Femur (tissue), 1 donor: ENCODE measurements at regions not wholly inside any gene's neighbourhood (a gene's known extent, or its start where the extent isn't known, plus 50 kb on each side); places are given as distances from the start of the nearest gene placed in this dataset.

Experiments used
- DNase-seq: peaks from one replicate; pipeline ENCODE4 v3.0.0-alpha.2; 2017

DNA sequence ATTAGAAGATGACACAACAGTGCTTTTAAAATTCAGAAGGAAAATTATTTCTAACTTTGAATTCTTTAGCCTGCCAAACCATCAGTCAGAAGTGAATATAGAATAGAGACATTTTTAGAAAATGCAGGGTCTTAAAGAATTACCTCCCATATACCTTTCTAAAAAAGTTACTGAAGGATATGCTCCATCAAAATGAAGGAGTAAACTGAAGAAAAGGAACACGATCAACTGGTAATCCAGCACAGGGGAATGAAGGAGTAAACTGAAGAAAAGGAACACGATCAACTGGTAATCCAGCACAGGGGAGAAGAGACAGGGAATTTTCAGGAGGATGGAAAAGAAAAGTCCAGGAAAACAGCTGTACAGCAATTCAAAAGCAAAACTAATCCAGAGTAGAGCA, 75.4 kb upstream of the LDLRAD3 start:
- no peak for DNase-seq

DNA sequence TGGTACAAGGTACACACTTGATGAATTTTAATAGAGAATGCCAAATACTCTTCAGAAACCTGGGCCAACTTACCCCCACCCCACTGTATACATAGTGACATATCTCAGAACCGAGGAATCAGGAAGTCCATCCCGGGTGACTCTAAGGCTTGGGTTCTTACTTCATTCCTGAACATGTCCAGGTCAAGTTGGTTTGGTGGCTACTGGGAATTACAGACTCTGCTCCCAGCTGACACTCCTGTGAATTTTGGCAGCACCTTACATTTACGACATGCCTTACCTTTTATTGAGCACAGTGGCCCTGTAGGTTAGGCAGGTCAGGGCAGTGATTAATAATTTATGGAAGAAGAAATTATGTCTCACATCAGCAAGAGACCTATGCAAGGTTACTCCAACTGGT, 70.1 kb upstream of the LDLRAD3 start:
- DNase-seq: no peak

DNA sequence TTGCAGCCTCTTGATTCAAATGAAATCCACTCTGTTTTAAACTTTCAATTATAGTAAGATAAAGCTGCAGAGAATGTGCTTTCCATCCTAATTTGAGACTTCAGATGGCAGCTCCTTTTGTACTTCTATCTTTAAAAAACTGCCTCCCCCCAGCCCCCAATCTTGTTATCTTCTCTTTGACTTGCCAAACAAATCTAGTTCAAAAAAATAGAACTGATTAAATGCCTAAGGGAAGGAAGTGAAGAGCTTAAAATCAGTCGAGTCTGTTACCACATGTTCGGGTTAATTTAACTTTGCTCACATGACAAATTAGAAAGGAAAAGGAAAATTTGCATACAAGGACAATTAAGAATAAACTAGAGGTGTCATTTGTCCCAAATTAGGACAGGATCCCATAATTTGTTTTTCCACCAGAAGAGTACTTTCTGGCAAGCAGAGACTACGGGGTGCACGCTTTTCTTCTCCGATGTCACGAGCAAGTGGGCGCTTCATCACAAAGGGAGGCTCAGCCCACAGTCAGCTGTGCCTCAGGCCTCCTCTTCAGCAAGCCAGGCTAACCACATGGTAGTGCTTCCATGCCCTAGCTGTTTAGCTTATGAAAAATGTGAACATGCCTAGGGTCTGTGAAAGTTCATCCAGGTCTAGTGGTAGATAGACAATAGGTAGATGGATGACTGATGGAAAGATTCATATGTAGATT, 69.0 kb upstream of the LDLRAD3 start:
- DNase-seq: no peak

DNA sequence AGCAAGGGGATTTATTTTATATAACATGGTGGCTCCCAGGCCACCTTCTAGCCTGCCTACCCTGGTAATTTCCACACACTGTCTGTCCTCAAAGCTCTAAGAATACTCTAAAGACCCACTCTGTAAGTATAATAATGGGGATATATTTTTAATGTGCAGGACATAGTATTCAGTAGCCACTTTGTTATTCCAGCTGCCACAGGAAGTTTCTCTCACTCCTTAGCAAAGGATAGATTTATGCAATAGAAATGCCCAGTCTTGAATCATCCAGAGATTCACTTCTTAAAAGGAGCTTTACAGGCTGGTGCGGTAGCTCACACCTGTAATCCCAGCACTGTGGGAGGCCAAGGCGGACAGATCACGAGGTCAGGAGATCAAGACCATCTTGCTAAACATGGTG, 68.4 kb upstream of the LDLRAD3 start:
- no peak for DNase-seq

DNA sequence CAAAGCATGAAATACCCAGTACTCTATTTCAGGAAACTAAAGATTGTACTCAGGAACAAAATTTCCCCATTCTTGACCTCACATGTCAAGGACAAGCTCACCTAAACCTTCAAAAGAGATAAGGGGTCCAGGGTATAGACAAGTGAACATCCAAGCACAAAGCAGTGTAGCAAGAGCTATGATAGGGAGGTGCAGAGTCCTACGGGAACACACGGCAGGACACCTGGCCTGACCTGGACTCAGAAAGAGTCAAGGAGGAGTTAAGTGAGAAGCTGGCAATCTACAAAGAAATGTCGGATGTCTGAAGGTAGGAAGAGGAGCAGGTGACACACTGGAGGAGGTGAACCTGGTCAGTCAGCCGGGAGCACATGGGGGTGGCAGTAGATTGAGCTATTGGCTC, 67.1 kb upstream of the LDLRAD3 start:
- DNase-seq: no peak

DNA sequence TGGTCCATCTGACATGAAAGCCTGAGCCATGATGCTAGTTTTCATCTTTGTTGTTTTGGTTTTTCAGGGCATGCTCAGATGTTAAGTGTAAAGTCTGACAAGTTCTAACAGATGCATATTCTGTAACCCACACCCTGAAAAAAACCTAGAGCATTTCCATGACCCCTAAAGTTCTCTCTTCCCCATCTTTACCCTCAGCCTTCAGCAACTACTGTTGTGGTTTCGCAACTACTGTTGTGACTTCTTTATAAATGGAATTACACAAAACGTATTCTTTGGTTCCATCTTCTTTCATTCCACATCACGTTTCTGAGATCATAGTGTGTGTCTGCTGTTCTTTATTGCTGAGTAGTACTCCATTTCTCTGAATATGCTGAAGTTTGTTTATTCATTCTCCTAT, 65.1 kb upstream of the LDLRAD3 start:
- DNase-seq: no peak

DNA sequence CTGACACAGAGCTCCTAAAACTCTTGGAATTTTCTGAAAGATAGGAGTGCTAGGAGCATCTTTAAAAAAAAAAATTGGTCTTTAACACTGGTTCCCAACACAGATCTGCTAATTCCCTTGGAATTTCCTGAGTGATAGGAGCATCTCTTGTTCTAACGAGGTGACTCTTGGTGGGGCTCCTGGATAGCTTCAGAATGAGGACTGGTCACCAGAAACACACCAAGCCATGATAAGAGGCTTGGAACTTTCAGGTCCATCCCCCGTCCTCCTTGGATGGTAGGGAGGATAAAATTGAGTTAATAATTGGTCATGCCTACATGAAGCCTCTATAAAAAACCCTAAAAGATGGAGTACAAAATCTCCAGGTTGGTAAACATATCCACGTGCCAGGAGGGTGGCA, 64.5 kb upstream of the LDLRAD3 start:
- DNase-seq: no peak

DNA sequence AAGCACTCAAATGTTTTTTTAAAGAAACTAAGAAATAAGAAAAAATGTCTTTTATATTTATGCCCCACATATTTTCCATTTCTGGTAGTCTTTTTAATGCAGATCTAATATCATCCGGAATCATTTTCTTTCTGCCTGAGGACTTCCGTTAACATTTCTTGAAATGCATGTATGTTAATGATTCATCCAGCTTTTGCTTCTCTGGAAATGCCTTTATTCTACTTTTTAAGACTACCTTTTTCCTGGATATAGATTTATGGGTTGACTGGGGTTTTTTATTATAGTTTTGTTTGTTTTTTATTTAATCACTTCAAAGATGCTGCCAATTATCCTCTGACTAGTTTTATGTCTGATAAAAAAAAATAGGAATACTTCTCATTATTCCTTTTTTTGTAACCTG, 57.1 kb upstream of the LDLRAD3 start:
- DNase-seq: no peak

DNA sequence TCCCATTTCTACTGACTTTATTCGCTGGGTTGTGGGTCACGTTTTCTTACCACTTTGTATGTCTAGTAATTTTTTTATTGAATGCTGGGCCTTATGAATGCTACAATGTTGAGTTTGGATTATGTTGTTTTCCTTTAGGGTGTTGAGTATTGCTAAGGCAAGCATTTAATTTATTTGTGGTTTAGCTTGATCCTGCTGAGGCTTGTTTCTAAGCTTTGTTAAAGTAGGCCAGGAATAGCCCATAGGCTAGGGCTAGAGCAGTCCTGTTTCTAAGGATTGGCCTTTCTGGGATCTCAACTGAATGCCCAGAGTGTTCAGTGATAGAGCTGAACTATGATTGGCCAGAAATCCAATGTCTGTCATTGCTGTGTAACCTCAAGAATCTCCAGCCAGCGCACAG, 56.1 kb upstream of the LDLRAD3 start:
- no peak for DNase-seq

DNA sequence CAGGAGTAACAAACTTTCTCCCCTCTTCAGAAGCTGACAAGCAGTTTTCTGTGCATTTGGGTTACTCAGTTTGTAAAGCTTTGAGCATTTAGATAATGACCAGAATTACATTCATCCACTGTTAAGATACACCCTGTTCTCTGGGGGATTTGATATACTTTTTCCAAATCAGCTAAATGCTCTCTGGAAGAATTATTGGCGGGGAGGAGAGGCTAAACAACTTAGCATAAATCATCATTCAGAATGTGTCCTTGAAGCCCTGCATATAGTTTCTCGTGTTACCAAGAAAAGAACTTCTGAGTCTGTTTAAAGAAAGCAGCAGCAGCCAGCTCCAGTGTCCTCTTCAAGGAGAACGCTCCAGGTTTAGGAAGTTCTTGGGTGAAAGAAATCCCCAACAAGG, 54.9 kb upstream of the LDLRAD3 start:
- DNase-seq: no peak

DNA sequence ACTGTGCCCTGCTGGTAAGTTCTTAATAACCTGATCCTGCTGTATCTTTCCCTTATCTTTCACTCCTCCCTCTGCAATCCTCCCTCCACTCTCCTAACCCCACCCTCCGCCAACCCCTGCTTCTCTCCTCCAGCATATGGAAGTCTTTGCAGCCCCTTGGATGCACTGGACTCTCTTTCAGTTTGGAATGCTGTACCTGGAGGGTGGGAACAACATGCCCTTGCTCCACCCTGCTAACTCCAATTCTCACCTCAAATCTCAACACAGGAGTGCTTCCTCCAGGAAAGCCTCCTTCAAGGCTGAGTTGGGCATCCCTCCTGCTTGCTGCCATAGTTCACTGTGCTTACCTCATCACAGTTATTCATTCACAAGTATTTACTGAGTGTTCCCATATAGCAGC, 52.8 kb upstream of the LDLRAD3 start:
- DNase-seq: no peak

DNA sequence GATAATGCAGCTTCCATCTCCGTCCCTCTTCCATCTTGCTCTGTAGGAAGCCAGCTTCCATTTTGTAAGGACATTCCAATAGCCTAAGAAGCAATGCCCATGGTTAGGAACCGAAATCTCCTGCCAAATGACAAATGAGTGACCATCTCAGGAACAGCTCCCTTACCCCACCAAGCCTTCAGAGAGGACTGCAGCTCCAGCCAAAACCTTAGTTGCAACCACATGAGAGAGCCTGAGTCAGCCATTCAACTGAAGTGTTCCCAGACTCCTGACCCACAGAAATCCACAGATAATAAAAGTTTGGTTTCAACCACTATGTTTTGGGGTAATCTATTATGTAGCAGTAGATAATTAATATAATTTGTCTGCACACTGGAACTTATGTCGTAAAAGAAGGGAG, 51.7 kb upstream of the LDLRAD3 start:
- DNase-seq: no peak

DNA sequence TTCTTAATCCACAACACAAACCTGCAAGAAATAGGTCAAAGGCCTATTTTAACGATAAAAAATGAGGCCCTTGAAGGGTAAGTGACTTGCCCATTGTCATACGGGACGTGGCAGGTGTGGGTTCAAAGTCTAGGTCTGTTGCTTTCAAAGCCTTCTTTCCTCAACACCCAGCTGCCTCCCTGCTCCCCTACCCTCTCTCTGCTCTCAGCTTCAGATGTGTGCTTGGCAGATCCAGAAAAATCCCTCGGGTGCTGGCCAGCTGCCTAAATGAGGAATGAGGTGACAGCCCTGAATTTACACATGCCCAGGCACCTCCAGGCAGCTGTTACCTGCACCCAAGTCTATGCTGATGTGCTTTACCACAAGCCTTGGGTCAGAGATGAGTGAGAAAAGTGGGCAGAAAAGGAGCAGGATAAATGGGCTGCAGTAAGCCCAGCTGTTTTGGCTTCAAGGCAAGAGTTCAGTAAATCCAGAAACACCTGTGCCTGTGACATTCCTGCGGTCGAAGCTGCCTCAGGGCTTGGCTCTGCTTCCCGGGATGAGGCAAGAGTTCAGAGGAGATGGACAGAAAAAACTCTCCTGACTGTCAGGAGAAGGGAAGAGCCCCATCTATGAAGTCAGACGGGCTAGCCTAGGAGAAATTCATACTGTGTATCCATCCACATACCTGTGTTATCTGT, 49.9 kb upstream of the LDLRAD3 start:
- peak; percentile 55 for DNase-seq
